GM23248 (cell line): ENCODE measurements at regions not wholly inside any gene's neighbourhood (a gene's known extent, or its start where the extent isn't known, plus 50 kb on each side); places are given as distances from the start of the nearest gene placed in this dataset.

ENCODE experiments used
- DNase-seq: peaks from one replicate; pipeline ENCODE4 v3.0.0-alpha.2; 2015
- H2AFZ ChIP-seq: fragments of 200-600 bp; sonication (generic); 2 replicates; pipeline ENCODE4 v1.6.1; 2016; ENCODE audit warnings: antibody characterized with exemption
- H3F3A ChIP-seq: fragments of 200-600 bp; sonication (generic); 2 replicates; pipeline ENCODE4 v1.6.1; 2016; ENCODE audit warnings: mild to moderate bottlenecking, antibody characterized with exemption, mixed run types; ENCODE audit not compliant: insufficient read depth
- H3K27ac ChIP-seq: fragments of 200-600 bp; sonication (generic); 2 replicates; pipeline ENCODE4 v1.5.1; 2016; ENCODE audit warnings: mild to moderate bottlenecking
- H3K27me3 ChIP-seq: fragments of 200-600 bp; sonication (generic); replicated peaks from 2 replicates; pipeline ENCODE4 v1.6.1; 2016; ENCODE audit warnings: mild to moderate bottlenecking; ENCODE audit not compliant: insufficient read depth
- H3K36me3 ChIP-seq: fragments of 200-600 bp; sonication (generic); 2 replicates; pipeline ENCODE4 v1.6.1; 2016; ENCODE audit warnings: low read depth, mild to moderate bottlenecking
- H3K4me1 ChIP-seq: fragments of 200-600 bp; sonication (generic); 2 replicates; pipeline ENCODE4 v1.6.1; 2016; ENCODE audit warnings: mild to moderate bottlenecking; ENCODE audit not compliant: insufficient read depth
- H3K4me2 ChIP-seq: fragments of 200-600 bp; sonication (generic); one replicate; pipeline ENCODE4 v1.6.1; 2016; ENCODE audit warnings: mild to moderate bottlenecking; ENCODE audit not compliant: unreplicated experiment
- H3K4me3 ChIP-seq: fragments of 200-600 bp; sonication (generic); 2 replicates; pipeline ENCODE4 v1.5.1; 2016; ENCODE audit warnings: mild to moderate bottlenecking
- H3K79me2 ChIP-seq: fragments of 200-600 bp; sonication (generic); 2 replicates; pipeline ENCODE4 v1.6.1; 2016; ENCODE audit warnings: mild to moderate bottlenecking; ENCODE audit not compliant: insufficient read depth
- H3K9ac ChIP-seq: fragments of 200-600 bp; sonication (generic); 2 replicates; pipeline ENCODE4 v1.6.1; 2016; ENCODE audit warnings: mild to moderate bottlenecking
- H3K9me2 ChIP-seq: fragments of 200-600 bp; sonication (generic); 2 replicates; pipeline ENCODE4 v1.6.1; 2016; ENCODE audit warnings: mixed run types, mild to moderate bottlenecking, moderate library complexity; ENCODE audit not compliant: insufficient read depth
- H3K9me3 ChIP-seq: fragments of 200-600 bp; sonication (generic); one replicate; pipeline ENCODE4 v1.6.1; 2017; ENCODE audit warnings: low read depth
- H4K20me1 ChIP-seq: fragments of 200-600 bp; sonication (generic); 2 replicates; pipeline ENCODE4 v1.6.0; 2016; ENCODE audit not compliant: insufficient read depth
- EZH2 ChIP-seq: fragments of 200-600 bp; sonication (generic); IDR thresholded peaks from 2 replicates; pipeline ENCODE4 v1.6.1; 2018; ENCODE audit warnings: antibody characterized with exemption, mild to moderate bottlenecking; ENCODE audit not compliant: insufficient read depth, poor library complexity, severe bottlenecking
- EZH2phosphoT487 ChIP-seq: fragments of 200-600 bp; sonication (generic); IDR thresholded peaks from 2 replicates; pipeline ENCODE4 v1.6.1; 2018; ENCODE audit warnings: antibody characterized with exemption, moderate library complexity, mild to moderate bottlenecking, low read depth; ENCODE audit not compliant: insufficient read depth
- WGBS, 2 experiments: methylation state at CpG; one replicate each; pipeline ENCODE4 v1.1.6; 2015 to 2017; ENCODE audit warnings: low lambda C conversion rate in 2 of 2, low coverage in 1 of 2; ENCODE audit errors: missing lambda C conversion rate in 2 of 2; 5-methylcytosine and 5-hydroxymethylcytosine counted together
- in situ Hi-C: fragments of 300-500 bp; cut with MboI; formaldehyde crosslinking; loops from 2 replicates; pipeline ENCODE4 v1.15.0; 2020

DNA sequence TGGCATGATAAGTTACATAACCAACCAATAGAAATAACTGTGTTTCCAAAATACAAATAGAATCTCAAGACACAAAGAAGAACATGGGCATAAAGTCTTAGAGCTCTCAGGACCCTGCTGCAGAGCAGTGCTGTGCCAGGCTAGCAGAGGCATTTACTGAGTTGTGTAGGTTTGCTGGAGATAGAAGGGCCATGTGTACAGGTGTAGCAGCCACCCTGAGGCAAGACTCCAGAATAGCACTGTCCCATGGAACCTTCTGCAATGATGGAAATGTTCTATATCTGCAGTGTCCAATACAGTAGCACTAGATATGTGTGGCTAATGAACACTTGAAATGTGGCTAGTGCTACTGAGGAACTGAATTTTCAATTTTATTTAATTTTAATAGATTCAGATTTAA lies 267.0 kb upstream of the UMPS start:
- no peaks in the 10 kb centered on the region for H3K9me3 ChIP-seq
- H3K4me3 ChIP-seq: no peak overlapping the region
- H2AFZ ChIP-seq: no peak overlapping the region
- H3K9me2 ChIP-seq: no peaks in the 10 kb centered on the region
- H3K27ac ChIP-seq: no peak overlapping the region
- no peaks in the 10 kb centered on the region for H3K79me2 ChIP-seq
- H3K4me2 ChIP-seq: no peak overlapping the region
- DNase-seq: no peak
- no peaks in the 10 kb centered on the region for H3F3A ChIP-seq
- peaks cover 19% of the 10 kb centered on the region for H3K27me3 ChIP-seq
- TF ChIP-seq EZH2phosphoT487: no peak
- TF ChIP-seq EZH2: no peak
- no peaks in the 10 kb centered on the region for H3K4me1 ChIP-seq
- H4K20me1 ChIP-seq: no peaks in the 10 kb centered on the region
- H3K36me3 ChIP-seq: no peaks in the 10 kb centered on the region
- no peak overlapping the region for H3K9ac ChIP-seq
- in situ Hi-C loops: loop anchor here (10.0 kb wide), 1 partner anchor 448 kb away; no protein-coding TSS in a partner anchor

DNA sequence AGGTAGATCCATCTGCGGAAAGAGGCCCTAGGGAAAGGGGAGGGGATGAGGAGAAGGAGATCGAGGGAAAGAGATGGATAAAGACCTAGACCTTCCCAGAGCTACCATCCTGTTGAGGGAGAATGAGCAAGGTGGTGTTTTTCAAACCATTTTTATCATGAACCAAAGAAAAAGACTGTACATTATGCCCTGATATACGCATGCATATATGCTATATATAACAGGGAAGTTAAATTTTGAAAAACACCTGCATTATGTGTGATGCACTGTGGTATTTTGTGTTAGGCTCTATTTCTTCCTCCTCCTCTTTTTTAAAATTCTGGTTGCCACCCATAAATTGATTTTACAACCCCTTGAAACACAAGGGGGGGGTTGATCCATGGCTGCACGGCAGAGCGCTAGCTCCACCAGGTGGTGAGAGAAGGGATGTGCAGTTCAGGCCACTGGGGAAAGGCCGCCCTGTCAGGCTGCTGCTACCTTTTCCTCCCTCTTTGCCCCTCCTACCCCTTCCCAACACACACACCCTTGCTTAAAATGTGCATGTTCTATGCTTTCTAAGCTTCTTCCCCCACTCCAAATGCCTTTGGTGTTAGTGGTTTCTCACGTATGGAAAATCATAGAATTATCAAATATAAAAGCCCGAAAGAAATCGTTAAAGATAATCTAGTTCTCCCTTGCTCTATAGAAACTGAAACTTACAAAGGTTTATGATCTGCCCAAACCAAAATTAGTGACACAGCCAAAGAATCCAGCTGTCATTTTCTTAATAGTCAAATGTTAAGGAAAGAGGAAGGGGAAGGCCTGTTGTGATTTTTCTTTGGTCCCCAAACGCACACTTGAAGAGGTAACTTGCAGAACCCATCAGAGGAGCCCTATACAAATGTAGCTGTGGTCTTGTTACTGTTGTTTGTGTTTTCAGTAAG lies 262.0 kb upstream of the UMPS start:
- Histone ChIP-seq H3K79me2 (no peaks in the 10 kb centered on the region), H2AFZ (no peak overlapping the region), H3K36me3 (no peaks in the 10 kb centered on the region), H3F3A (no peaks in the 10 kb centered on the region), H3K9me3 (no peaks in the 10 kb centered on the region), H3K4me2 (no peak overlapping the region), H3K27me3 (peaks cover 7% of the 10 kb centered on the region; the same call in 1 of the 2 replicates), H3K9me2 (no peaks in the 10 kb centered on the region), H3K4me3 (no peak overlapping the region), H3K27ac (no peak overlapping the region), H3K9ac (no peak overlapping the region), H3K4me1 (no peaks in the 10 kb centered on the region), H4K20me1 (no peaks in the 10 kb centered on the region)
- WGBS, 2 experiments: 60 to 61% methylated on average over 10 of the region's 10 CpGs
- in situ Hi-C loops: loop anchor here (10.0 kb wide), 1 partner anchor 453 kb away; no protein-coding TSS in a partner anchor
- TF ChIP-seq EZH2phosphoT487 (no peak), EZH2 (no peak)
- DNase-seq: peak; percentile 51

DNA sequence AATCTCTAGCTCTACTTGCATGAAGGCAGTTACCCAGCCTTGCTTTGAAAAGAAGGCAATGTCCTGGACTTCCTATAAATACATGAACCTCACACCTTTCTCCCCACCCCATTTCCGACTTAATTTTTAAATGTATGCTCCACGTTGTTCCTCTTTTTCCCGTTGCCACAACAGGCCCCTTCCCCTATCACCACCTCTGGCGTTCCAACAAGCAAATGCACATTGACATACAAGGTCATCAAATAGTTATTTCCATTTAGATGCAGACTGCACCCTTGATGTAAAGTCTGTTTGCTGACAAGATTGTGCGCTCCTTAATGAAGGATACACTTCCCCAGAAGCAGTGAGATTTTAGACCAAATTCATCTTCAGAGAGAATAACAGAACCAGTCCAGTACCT lies 260.7 kb upstream of the UMPS start:
- H3K79me2 ChIP-seq: no peaks in the 10 kb centered on the region
- H3K4me2 ChIP-seq: no peak overlapping the region
- no peaks in the 10 kb centered on the region for H3K9me3 ChIP-seq
- H3F3A ChIP-seq: no peaks in the 10 kb centered on the region
- DNase-seq: no peak
- TF ChIP-seq EZH2phosphoT487 (no peak), EZH2 (no peak)
- no peak overlapping the region for H3K9ac ChIP-seq
- H3K27me3 ChIP-seq: no peaks in the 10 kb centered on the region; the same call in 1 of the 2 replicates
- no peaks in the 10 kb centered on the region for H3K4me1 ChIP-seq
- in situ Hi-C loops: loop anchor here (10.0 kb wide), 1 partner anchor 455 kb away; no protein-coding TSS in a partner anchor
- no peaks in the 10 kb centered on the region for H3K9me2 ChIP-seq
- WGBS, 2 experiments: 51 to 58% methylated on average over 5 of the region's 5 CpGs
- H4K20me1 ChIP-seq: no peaks in the 10 kb centered on the region
- H3K27ac ChIP-seq: no peak overlapping the region
- no peak overlapping the region for H2AFZ ChIP-seq
- H3K4me3 ChIP-seq: no peak overlapping the region
- H3K36me3 ChIP-seq: no peaks in the 10 kb centered on the region

DNA sequence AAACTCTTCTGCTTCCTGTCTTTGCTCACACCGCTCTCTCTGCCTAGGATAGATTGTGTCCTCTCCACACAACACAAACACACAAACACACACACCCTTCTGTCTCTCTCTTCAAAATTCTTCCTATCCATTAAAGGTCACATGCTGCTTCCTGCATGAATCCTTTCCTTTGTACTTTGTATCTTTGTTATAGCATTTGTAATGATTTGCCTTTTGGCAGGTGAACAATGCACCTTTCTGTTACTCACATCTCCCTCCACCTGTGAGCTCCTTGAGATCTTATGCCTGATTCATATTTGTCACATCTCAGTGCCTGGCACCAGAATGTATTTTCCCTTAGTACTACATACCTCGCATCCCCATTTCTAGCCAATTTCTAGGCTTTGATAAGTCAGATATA lies 251.4 kb upstream of the UMPS start:
- Histone ChIP-seq H3K79me2 (no peaks in the 10 kb centered on the region), H3F3A (no peaks in the 10 kb centered on the region), H3K4me2 (no peak overlapping the region), H4K20me1 (no peaks in the 10 kb centered on the region), H3K27ac (no peak overlapping the region), H3K36me3 (no peaks in the 10 kb centered on the region), H3K4me3 (no peak overlapping the region), H3K9ac (no peak overlapping the region), H2AFZ (no peak overlapping the region), H3K27me3 (peaks cover 4% of the 10 kb centered on the region), H3K9me3 (no peaks in the 10 kb centered on the region), H3K9me2 (no peaks in the 10 kb centered on the region), H3K4me1 (no peaks in the 10 kb centered on the region)
- 84 to 88% methylated on average over 2 of the region's 2 CpGs for WGBS, 2 experiments
- TF ChIP-seq EZH2: no peak
- no peak for TF ChIP-seq EZH2phosphoT487
- no peak for DNase-seq
- in situ Hi-C loops: no loop called here
